HG03045 (cell line): ENCODE measurements at regions not wholly inside any gene's neighbourhood (a gene's known extent, or its start where the extent isn't known, plus 50 kb on each side); places are given as distances from the start of the nearest gene placed in this dataset.

ENCODE experiments used
- ATAC-seq: cut with Tn5 transposase; IDR thresholded peaks from one replicate; pipeline ENCODE4 v1.9.1; 2021; ENCODE audit warnings: mild to moderate bottlenecking, moderate library complexity; ENCODE audit not compliant: unreplicated experiment

GRCh38 chr10:14396411-14397048 lies 65.8 kb upstream of the FRMD4A start:
- ATAC-seq = no peak

GRCh38 chr10:14394179-14394578 lies 63.5 kb upstream of the FRMD4A start:
- ATAC-seq = no peak

GRCh38 chr10:14391342-14391741 lies 60.6 kb upstream of the FRMD4A start:
- ATAC-seq = no peak

- ATAC-seq = peak; percentile 87
These were observed 59.4 kb upstream of the FRMD4A start for GRCh38 chr10:14389981-14390590.

- no peak for ATAC-seq
These were observed 55.2 kb upstream of the FRMD4A start for GRCh38 chr10:14385596-14386593.

- no peak for ATAC-seq
These were observed 54.2 kb upstream of the FRMD4A start for GRCh38 chr10:14384915-14385314.

GRCh38 chr10:14384116-14384730 lies 53.5 kb upstream of the FRMD4A start:
- ATAC-seq = no peak

GRCh38 chr10:14383266-14383665 lies 52.5 kb upstream of the FRMD4A start:
- no peak for ATAC-seq

GRCh38 chr10:14382531-14382930 lies 51.8 kb upstream of the FRMD4A start:
- ATAC-seq = no peak

- peak; percentile 55 for ATAC-seq
These were observed 51.3 kb upstream of the FRMD4A start for GRCh38 chr10:14382022-14382421.

- ATAC-seq = no peak
These were observed 50.8 kb upstream of the FRMD4A start for GRCh38 chr10:14381475-14381874.

GRCh38 chr10:14380746-14381145 lies 50.0 kb upstream of the FRMD4A start:
- no peak for ATAC-seq
